DMS153 treated with DMSO at 0.1 percent for 48 hours (cell line): ENCODE measurements at regions not wholly inside any gene's neighbourhood (a gene's known extent, or its start where the extent isn't known, plus 50 kb on each side); places are given as distances from the start of the nearest gene placed in this dataset.

Experiments used
- DNase-seq: peaks from one replicate; lab custom pipeline; 2025; ENCODE audit not compliant: unreplicated experiment; lab: John Stamatoyannopoulos, UW

DNA sequence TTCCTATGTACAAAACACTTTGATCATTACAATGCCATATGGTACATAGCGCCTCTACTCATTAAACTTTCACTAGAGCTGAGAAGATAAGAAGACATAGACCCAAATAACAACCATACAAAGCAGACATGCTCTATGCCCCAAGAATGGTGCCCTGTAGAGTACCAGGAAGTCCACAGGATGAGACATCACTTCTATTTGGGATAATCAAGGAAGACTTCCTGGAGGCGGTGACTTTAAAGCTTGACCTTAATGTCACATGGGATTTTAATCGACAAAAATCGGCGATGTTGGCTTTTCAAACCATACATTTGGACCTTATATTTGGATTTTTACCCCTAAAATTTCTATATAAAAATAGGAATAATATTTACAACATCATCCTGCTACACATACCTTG is 224.3 kb upstream of the MAP3K1 start:
- DNase-seq = no peak

DNA sequence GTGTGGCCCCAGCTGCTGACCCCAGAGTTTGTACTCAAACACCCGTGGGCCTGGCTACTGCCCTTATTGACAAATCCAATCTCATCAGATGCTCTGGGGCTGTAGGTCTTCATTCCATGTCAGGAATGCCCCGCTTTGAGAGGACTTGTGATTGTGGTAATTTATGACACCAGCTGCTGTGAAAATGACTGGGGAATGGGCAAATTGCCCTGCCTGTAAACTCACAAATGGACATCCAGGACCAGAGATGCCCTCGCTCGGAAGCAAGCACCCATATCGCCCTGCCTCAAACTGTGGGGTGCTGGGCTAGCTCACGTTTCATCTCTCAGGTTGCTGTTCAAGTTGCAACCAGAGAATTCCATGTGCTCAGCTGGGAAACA is 225.9 kb upstream of the MAP3K1 start:
- no peak for DNase-seq

DNA sequence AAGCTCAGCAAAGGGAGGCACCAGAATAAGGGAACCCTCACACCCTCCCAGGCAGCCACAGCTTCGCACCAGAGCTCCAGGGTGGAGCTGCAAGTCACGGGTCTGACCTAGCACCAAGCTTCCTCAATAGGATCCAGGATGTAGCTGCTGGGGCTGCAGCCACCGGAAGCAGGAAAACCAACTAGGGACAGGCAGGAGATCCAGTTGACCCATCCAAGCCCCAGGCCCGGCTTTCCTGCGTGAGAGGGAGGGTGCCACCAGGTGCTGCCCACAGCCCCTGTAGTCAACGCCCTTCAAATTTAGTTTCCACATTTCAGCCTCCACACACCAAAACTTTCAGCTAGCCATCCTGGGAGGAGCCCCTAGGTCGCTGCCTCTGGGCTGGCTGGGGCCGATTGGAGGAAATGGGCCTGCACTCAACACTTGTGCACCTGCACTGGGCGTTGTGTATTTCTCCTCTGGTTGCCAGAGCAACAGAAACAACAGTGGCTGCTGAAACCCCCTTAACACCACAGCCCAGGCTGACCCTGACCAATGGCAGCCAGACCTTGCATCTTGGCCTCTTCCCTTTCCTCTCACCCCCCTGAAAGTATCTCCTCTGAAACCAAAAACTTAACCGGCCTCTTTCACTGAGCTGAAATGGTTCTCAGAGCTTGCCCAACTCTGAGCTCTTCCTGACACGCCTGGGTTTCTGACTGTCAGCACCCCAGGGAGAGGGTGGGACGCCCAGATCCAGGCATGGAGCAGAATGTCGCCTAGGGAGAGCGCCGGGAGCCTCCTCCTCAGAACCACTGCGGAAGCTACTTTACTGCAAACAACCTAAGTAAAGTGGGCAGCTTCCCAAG is 226.5 kb upstream of the MAP3K1 start:
- no peak for DNase-seq

DNA sequence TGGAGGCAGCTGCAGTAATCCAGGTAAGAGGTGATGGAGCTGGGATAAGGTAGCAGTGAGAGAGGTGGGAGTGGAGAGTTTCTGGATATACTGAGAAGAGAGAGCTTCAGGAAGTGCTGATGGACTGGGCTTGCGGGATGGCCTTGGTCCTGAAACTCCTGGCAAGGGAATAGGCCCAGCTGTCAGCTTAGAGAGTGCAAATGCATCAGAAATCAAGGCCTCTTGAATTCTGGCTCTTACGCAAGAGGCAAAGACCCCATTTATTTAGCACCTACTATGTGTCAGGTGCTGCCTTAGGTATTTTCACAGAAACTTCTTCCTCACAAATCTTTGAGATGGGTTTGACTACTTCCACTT is 227.2 kb upstream of the MAP3K1 start:
- DNase-seq = no peak

DNA sequence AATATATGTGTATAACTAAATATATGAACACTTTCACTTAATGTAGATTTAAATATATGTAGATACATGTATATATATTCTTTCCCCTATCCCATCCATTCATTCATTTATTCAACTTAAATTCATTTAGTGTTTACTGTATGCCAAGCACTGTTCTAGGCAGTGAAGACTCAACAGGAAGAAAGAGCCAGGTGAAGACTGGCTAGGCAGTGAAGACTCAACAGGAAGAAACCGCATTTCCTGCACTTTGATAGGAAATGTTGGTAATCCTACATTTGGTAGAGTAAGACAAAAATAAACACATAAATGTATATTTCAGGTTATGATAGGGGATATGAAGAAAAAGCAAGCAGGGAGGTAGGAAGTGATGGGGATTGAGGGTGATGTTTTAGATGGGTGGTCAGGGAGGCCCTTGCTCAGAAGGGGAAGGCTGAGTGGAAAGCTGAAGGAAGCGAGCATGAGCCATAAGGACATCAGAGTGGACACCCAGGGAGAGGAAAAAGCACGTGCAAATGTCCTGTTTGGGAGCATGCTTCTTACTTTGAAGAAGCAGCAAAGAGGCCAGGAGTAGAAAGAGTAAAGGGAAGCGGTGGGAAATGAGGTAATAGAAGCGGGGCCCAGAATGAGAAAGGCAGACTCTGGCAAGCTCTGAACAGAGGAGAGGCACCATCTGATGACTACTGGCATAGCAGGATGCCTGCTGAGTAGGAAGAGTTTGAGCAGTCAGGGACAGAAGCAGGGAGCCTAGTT is 227.8 kb upstream of the MAP3K1 start:
- no peak for DNase-seq

DNA sequence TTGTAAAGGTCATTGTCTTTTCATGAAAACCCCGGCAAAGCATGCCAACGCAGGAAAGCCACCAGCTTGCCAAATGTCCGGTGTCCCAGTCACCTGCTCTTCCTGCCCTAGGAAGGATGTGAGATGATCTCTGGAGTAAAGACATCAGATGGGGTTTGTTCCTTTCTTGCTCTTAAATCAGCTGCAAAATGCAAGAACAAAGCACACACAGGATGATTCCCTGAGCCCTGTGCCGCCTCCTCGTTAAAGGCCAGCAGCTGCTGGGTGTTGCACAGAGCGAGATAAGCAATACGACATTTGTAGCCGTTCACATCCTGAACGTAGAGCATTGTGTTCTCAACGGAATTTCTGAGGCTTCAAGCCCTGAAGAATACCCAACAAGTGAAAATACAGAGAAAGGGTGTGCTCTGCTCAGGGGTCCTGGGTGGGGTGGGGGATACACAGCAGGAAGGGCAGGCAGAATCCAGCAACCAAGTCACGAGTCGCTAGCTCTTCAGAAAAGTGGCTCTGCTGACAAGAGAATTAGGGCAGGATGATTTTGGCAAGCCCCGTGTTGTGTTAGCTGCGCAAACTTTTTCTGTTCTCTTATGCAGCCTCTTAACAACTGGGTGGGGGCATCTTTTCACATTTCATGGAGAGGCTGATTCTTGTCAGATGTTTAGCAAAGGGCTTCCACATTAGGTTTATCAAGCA is 229.2 kb upstream of the MAP3K1 start:
- peak; percentile 24 for DNase-seq

DNA sequence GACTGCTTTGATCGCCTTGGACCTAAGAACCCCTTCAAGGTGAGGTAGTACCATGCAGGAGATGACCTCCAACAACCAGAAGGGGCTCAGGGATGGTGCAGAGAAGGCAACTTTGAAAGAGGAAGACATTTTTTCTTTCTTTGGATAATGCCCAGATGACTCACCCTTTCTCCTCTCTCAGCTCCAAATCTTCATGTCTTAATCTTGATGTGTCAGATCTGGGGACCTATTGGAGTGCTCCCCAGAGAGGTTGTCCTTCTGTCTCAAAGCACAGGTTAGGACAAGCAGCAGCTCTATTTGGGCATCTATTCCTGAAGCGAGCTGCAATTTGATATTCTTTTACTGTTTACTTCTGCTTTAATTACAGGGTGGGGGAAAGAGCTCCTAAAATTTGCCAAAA is 229.9 kb upstream of the MAP3K1 start:
- DNase-seq = no peak

DNA sequence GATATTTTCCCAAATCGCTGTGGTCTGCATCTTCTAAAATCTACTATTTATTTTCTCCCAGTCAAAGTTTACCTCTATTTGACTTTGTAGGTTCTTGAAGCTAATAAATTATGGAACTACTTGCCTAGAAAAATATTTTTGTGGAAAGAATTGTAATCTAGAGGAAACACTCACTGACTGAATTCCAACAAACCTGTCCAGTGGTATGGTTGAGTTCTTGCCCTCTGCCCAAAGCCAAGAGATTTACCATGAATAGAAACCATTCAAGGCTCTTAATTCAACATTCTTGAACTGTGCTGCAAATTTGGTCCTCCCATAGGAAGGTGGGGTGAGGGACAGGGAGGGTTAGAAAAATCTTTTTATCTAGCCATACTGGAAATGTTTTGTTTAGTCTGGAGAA is 233.9 kb upstream of the MAP3K1 start:
- DNase-seq = no peak

DNA sequence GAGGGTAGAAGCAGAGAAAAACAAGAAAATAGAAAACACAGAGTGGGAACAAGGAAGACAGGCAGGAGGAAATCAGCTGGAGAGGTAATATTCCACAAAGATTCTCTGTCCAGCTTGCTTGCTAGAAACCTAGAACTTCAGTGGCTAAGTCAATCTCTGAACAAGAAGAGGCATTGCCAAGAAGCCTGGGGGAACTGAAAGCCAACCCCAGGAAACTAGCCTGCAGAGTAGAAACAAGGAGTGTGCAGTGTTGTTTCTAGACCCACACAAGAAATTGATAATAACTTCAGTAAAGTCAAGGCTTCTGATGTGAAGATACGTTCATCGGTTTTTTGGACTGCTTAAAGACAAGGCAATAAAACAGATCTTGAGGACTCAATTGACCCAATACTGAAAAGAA is 234.5 kb upstream of the MAP3K1 start:
- no peak for DNase-seq

DNA sequence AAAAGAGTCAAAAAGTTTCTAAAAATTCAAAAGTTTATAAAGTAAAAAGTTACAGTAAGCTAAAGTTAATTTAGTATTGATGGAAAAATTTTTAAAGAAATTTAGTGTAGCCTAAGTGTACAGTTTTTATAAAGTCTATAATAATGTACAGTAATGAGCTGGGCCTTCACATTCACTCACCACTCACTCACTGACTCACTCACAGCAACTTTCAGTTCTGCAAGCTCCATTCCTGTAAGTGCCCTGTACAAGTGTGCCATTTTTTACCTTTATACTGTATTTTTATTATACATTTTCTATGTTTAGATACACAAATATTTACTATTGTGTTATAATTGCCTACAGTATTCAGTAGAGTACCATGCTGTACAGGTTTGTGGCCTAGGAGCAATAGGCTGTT is 239.5 kb upstream of the MAP3K1 start:
- no peak for DNase-seq

DNA sequence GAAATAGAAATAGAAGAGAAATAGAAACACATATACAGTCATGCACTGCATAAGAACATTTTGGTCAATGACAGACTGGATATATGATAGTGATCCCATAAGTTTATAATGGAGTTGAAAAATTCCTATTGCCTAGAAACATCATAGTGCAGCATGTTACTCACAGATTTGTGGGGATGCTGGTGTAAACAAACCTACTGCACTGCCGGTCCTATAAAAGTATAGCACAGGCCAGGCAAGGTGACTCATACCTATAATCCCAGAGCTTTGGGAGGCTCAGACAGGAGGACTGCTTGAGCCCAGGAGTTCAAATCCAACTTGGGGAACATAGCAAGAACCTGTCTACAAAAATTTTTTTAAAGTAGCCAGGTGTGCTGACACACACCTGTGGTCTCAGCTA is 240.6 kb upstream of the MAP3K1 start:
- DNase-seq = no peak

DNA sequence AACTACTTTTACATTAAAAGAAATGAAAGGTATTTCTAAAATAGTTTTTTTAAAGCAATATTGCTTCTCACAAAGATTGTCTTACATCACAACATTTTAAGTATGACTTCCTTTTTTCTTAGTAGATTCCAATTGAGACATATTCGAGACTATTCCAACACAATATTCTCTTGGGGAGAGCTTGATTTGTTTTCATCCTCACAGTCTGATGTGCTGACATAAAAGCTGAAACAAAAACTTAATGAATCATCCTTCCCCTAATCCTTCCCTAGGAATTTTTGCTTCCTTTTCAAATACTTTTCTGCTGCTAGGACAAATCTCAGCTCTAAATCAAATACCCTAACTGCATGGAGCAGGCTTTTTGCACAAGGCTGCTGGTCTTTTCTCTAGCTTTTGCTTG is 245.8 kb upstream of the MAP3K1 start:
- no peak for DNase-seq

DNA sequence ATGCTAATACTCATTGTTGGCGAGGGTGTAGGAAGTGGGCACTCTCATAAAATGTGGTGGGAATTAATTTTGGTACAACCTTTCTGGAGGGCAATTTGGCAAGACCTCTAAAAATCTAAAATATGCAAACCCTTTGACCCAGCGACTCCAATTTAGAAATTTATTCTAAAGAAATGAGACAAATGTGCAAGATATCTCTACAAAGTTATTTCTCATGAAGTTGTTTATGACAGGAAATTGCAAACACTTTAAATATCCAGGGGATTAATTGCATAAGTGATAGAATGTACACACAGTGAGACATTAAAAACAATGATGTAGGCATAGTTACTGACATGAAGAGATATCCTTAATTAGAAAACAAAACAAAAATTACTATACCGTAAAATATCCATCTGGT is 246.3 kb upstream of the MAP3K1 start:
- DNase-seq = no peak

DNA sequence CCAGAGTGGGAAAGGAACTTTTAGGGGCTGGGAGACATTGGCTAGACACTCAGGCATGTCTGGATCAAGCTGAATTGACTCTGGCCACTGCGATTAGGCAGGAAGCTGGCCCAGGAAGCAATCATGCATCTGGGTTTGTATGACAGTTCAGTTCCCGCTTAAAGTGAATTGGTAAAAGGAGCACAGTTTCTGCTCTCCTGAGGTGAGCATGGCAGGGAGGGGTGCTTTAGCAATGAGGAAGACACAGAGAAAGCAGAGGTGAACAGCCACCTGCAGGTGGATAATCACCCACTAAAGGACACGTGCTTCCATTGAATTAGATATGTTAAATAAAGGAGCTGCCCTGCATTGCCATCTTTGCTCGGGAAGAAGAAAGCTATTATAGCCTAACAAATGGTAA is 248.1 kb upstream of the MAP3K1 start:
- no peak for DNase-seq

DNA sequence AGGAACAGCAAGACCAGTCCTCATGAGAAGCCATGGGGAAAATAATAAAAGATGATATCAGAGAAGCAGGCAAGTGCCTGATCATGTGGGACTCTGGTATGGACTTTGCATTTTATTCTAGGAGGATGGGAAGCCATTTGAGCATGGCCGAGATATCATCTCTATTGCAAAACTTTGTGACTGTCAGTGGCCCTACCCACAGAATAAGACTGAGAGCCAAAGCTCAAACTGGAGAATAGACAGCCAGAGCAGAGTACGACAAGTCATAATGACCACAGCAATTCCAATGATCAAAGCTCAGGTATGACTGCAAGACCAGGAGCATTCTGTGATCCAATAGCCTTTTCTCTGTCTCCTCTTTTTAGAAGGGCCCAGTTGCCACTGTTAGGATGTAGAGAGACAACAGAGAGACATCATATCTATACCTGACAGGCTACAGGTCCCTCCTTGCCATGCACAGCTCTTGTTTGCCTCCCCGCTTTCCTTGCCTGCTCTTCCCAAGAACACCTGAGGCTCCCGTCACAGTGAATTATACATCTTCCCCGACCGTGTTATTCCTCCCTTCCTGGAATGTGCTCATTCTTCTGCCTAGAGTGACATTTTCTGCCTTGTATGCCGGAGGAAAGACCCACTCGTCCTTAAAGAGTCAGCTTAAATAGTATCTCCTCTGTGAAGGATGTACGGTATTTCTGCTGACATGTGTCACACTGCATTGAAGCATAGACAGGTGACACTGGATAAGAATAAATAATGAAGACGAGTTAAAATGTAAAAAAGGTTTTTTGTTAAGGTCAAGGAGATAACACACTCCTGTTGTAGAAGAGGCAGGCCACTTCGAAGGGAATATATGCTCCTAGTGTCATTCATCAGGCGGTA is 248.7 kb upstream of the MAP3K1 start:
- no peak for DNase-seq

DNA sequence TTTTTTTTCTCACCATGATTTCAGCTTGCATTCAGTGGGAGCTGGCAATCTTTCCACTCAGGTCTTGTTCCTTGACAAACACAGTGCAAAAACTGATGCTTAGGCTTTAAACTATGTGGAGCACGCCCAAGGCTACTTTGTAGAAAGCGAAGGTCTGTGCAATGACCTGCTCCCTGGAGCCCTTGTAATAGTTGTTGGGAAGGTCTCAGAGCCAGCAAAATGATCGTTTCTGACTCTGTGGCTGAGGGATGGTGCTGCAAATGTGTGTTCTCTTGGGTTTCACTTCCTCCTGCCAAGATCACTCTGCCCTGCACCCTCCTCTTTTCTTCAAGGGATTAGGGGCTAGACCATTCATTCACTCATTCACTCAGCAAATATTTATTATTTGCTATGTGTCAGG is 249.7 kb upstream of the MAP3K1 start:
- DNase-seq = no peak

DNA sequence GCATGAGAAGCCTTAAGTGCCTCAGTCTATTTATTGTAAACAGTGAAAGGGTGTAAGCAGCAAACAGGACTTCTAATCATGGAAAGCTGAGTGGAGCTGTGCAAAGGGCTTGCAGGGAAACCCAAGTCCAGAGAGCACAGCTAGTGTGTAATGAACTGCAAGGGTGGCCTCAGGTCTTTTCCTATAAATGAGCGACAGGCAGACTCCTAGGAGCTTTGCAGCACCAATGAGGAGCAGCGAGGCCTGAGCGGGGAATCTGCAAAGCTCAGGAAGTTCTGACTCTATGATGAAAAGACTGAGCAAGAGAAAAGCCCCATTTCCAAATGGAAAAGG is 250.1 kb upstream of the MAP3K1 start:
- no peak for DNase-seq

DNA sequence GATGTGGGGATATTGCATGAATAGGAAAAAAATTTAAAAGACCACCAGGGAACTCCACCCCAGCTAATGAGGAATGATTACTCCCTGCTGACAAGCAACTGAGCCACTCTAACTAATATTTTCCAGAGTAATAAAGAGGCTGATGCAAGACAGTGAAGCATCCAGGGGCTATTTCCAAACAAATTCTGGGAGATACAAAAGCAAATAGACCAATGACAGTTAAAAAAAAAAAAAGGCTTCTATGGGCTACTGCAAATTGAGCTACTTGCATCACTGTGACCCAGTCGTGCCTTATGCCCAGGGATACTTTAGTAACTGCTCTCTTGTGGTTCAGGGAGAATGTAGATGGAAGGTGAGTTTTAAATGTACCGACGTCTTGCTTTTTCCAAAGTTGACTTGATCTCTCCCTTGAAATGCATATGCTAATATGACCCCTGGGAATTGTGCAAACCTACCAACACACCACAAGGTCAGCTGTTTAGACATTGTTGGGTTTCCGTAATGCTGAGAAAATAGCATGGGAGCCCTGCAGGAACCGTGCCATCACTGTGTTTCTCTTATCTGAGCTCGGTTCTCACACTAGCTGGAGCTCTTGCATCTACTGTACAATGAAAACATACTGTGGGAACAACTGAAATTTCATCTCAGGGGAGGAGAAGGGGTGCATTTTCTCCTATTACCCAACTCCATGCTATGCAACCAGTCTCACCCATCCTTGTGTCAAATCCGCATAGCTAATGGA is 250.6 kb upstream of the MAP3K1 start:
- no peak for DNase-seq

DNA sequence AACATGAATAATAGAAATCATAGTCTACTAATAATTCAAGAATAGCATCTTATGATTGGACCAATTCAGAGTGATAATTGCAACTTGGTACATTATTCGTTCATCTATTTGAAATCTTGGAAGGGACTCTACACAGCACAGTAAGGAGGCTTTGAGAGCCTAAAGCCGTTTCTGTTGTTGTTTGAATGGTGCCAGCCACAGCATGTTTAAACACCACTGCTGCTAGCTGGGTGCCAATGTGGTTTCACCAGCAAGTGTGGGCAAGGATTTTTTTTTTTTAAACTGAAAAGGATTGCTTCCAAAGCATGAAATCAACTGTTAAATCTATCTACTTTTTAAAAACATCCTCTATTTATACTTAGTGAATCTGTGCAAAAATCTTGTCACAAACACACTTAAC is 253.9 kb upstream of the MAP3K1 start:
- DNase-seq = no peak

DNA sequence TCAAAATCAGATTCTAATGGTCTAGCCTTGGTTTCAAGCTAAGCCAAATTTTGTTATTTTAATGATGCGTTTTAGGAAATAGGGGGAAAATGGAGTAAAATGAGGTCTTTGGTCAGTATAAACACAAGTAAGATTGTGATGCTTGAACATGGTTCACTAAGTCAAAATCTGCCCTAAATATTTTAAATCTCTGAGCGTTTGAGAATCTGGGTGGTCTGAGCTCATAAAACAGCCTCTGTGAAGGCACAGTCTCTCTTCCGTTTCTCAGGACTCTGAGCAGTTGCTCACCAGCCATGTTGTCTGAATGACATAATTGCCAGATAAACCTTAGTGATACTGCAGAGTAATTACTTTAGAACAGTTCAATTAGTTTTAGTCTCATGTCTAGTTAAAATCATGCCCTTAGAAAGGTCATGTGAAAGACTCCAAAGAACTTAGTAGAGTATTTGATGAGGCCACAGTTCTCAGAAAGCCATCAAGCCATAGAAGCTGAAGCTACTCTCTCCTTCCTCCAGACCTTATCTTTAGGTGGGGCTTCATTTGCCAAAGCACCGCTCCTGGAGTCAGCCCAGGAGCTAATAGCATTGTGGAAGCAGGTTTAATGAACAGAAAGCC is 257.1 kb upstream of the MAP3K1 start:
- DNase-seq = no peak
